Muscle of back (tissue), 3 donors: ENCODE measurements at regions not wholly inside any gene's neighbourhood (a gene's known extent, or its start where the extent isn't known, plus 50 kb on each side); places are given as distances from the start of the nearest gene placed in this dataset.
A peak's percentile ranks its signal among the peaks of the same experiment; 100 is the strongest.
"Not testable (repeated sequence)": the region's sequence is repeated elsewhere in the genome, so short reads cannot be mapped to it uniquely, and the experiment has no call there.

Experiments used
- DNase-seq, 3 donors: peaks; one replicate each; pipeline versions ENCODE4 v3.0.0 to v3.0.0-alpha.2; 2013

GRCh38 chr3:146382386-146382785, 87.0 kb downstream of the PLSCR2 start:
- DNase-seq, result no peak

GRCh38 chr3:146380046-146380445, 89.3 kb downstream of the PLSCR2 start:
- no peak for DNase-seq

GRCh38 chr3:146375219-146375618, 94.1 kb downstream of the PLSCR2 start:
- DNase-seq, result peak; percentile 13 to 52 (median 22)

- DNase-seq, result peak in 2 of 3 donors; percentile 7 to 26
Measured at GRCh38 chr3:146374146-146374545, 95.2 kb downstream of the PLSCR2 start.

- no peak for DNase-seq
Measured at GRCh38 chr3:146371902-146372301, 97.5 kb downstream of the PLSCR2 start.

- DNase-seq, result no peak
Measured at GRCh38 chr3:146368882-146369523, 100.4 kb downstream of the PLSCR2 start.

- DNase-seq, result no peak
Measured at GRCh38 chr3:146359841-146360240, 108.9 kb upstream of the PLSCR4 start.

- DNase-seq, result not testable (repeated sequence)
Measured at GRCh38 chr3:146354421-146354820, 103.5 kb upstream of the PLSCR4 start.

GRCh38 chr3:146350852-146351251, 99.9 kb upstream of the PLSCR4 start:
- no peak for DNase-seq

- DNase-seq, result no peak
Measured at GRCh38 chr3:146345900-146346299, 95.0 kb upstream of the PLSCR4 start.

GRCh38 chr3:146343551-146343950, 92.6 kb upstream of the PLSCR4 start:
- DNase-seq, result no peak

- peak; percentile 34 to 61 (median 58) for DNase-seq
Measured at GRCh38 chr3:146342989-146343388, 92.1 kb upstream of the PLSCR4 start.

- DNase-seq, result no peak
Measured at GRCh38 chr3:146339349-146339748, 88.4 kb upstream of the PLSCR4 start.

- DNase-seq, result no peak
Measured at GRCh38 chr3:146337991-146338390, 87.1 kb upstream of the PLSCR4 start.

GRCh38 chr3:146335386-146335785, 84.5 kb upstream of the PLSCR4 start:
- no peak for DNase-seq

GRCh38 chr3:146334151-146334550, 83.2 kb upstream of the PLSCR4 start:
- DNase-seq, result no peak

- DNase-seq, result no peak
Measured at GRCh38 chr3:146331967-146332366, 81.1 kb upstream of the PLSCR4 start.

GRCh38 chr3:146326875-146327543, 76.1 kb upstream of the PLSCR4 start:
- peak; percentile 66 to 85 (median 76) for DNase-seq

- peak in 1 of 3 donors; percentile 17 for DNase-seq
Measured at GRCh38 chr3:146325170-146325569, 74.3 kb upstream of the PLSCR4 start.

GRCh38 chr3:146322216-146322817, 71.4 kb upstream of the PLSCR4 start:
- DNase-seq, result no peak

GRCh38 chr3:146314871-146315270, 64.0 kb upstream of the PLSCR4 start:
- DNase-seq, result no peak

GRCh38 chr3:146313746-146314111, 62.8 kb upstream of the PLSCR4 start:
- DNase-seq, result peak in 2 of 3 donors; percentile 30 to 67

GRCh38 chr3:146313031-146313745, 62.3 kb upstream of the PLSCR4 start:
- DNase-seq, result no peak
